Activated CD4-positive, CD25-positive, alpha-beta regulatory T cell treated with anti-CD3 and anti-CD28 coated beads, Interleukin-2, amount 50 U/mL, for 16 hours (primary cell): ENCODE measurements at regions not wholly inside any gene's neighbourhood (a gene's known extent, or its start where the extent isn't known, plus 50 kb on each side); places are given as distances from the start of the nearest gene placed in this dataset.

Experiments
- DNase-seq: peaks from one replicate; pipeline ENCODE4 v3.0.0-alpha.2; 2020; ENCODE audit warnings: low read depth, low spot score

DNA sequence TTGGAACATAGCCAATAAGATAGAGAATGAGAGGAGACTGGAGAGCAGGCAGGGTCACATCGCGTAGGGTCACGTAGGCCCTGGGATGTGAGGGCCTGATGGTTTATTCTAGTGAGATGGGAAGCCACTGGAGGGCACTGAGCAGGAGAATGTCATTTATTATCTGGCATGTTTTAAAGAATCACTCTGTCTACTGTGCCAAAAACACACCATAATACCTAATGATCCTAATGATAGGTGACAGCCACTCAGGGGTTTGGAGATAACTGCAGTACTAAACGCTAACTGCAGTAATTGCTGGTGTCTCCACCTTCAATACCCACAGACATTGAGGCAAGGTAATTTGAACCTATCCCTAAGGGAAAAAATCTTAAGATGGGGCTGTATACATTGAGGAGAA lies 185.4 kb downstream of the TTLL7 start:
- no peak for DNase-seq

GRCh38 chr1:83810144-83810543 lies 188.8 kb downstream of the TTLL7 start:
- no peak for DNase-seq

- no peak for DNase-seq
These were observed 190.4 kb downstream of the TTLL7 start for GRCh38 chr1:83808536-83808935.

GRCh38 chr1:83807821-83808220 lies 191.1 kb downstream of the TTLL7 start:
- no peak for DNase-seq

- no peak for DNase-seq
These were observed 191.7 kb downstream of the TTLL7 start for GRCh38 chr1:83807231-83807630.

- DNase-seq, result no peak
These were observed 193.0 kb downstream of the TTLL7 start for GRCh38 chr1:83805921-83806320.

DNA sequence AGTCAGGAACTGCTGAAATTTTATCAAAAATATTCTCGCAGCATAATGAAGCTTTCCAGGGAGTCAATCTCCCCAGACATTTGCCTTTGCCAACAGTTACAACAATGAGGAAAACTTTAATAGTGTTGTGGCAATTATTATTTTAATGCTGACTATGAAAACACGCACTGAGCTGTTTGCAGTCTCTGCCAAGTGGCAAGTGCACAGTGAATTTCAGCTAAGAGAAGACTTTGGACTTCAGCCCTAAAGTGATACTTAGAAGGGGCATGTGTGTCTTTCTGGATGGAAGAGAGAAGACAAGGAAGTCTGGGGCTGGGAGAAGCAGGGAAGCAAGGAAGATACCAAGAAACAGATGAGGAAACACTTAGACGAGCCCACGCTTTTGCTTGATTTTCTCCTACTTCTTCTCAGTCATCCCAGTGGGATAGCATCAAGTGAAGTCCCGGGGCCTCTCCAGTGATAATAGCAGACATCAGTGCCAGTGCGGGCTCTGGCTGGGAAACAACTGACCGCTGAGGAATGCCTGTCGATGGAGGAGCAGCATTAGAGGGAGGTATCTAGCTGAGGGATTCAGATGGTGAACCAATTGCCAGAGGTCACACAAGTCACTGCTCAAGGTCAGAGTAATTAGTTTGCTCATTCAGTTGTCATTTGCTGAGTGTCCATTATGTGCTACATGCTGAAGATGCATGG lies 196.3 kb downstream of the TTLL7 start:
- DNase-seq, result no peak

- no peak for DNase-seq
These were observed 196.9 kb downstream of the TTLL7 start for GRCh38 chr1:83802023-83802422.

DNA sequence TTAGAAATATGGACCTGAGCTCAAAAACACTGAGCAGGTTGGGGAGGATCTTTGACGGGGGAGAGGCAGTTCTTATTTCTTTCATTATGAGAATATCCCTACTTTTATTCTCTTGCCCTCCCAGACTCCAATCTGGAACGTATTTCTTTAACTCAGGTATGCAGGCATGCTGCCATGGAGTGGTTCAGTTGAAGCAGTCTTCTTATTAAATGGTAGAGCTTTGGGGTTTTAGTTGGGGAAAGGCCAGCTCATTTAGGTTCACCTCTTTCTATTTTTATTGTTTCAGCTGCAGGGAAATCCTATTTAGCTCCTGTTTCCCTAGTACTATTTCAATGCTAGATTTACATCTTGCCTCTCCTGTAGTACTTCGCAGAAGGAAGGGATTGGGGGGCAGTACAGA lies 198.9 kb downstream of the TTLL7 start:
- no peak for DNase-seq

DNA sequence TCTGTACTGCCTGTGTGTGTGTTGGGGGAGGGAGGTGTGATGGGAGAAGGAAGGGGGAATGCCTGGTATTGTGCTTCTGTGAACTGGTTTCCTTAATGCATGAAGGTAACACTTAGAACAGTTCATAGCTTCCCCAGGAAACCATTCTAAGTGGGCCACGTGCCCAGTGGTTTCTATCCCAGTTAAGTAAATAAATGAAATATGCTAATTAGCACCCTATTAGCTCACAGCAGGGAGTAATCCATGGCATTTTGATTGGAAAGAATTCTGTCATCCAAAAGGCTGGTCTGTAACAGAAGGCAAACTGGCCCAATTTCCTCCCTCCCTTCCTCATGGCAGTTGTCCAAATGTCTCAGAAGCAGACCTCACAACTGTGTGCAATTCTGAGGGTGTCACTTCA lies 199.3 kb downstream of the TTLL7 start:
- DNase-seq, result no peak

DNA sequence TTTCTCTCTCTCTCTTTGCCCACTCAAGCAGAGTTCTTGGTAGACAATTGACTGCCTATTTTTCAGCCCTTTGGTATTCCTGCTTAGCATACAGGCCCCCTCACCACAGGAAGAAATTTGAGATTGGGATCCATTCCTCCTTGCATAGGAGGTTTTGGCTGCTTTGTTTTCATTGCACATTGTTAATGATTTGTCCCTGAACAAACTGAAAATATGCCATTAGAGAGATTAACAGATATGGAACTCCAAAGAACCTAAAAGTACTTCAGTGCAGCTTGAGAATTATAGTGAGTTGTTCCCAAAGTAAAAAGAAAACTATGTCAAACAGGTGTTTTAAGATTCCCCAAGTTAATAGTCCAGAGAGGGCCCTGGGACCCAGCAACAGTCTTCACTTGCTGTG lies 200.0 kb downstream of the TTLL7 start:
- DNase-seq, result no peak

DNA sequence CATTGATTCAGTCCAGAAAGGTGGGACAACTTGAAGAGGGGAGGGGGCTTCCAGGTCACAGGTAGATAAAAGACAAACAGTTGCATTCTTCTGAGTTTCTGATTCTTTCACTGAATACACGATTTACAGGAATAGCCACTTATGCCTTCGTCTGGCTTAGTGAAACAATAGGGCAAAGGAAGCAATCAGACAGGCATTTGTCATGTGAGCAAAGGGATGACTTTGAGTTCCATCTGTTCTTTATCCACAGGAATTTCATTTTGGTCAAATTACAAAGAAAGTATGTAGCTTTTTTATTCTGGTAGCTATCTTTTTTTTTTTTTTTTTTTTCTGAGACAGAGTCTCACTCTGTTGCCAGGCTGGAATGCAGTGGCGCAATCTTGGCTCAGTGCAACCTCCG lies 202.5 kb downstream of the TTLL7 start:
- no peak for DNase-seq

GRCh38 chr1:83794384-83794783 lies 204.5 kb downstream of the TTLL7 start:
- DNase-seq, result no peak

GRCh38 chr1:83791821-83792437 lies 207.0 kb downstream of the TTLL7 start:
- DNase-seq, result no peak

- DNase-seq, result no peak
These were observed 208.5 kb downstream of the TTLL7 start for GRCh38 chr1:83790446-83790845.

DNA sequence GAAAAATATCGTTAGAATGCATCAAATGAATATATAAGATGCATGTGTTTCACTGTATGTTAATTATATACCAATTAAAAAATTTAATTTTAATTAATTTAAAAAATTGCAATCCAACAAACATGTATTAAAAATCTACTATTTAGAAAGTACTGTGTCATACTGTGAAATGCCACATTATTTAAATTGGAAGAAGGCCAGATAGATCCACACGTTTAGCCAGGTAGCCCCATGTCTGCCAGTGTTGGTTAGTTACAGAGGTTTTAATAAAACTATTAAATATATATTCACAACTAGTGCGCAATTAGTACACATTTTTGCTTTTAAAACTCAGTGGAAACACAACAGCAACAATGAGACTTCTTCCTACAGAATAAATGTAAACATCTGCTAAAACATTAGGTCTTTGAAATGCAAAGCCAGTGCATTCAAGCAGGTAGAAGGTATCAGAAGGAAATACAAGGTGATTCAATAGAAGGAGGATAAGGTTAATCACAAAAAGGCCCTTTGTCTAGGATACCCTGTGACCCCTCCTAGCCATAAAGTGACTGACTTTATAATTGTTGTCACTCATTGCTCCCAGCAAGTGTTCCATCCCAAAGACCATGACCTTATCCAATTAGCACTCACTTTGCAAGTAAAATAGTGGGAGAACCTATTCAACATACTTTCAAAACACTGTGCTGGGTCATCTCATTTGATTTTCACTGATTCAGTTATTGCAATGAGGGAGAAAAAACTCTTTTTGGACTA lies 211.5 kb downstream of the TTLL7 start:
- DNase-seq, result no peak

DNA sequence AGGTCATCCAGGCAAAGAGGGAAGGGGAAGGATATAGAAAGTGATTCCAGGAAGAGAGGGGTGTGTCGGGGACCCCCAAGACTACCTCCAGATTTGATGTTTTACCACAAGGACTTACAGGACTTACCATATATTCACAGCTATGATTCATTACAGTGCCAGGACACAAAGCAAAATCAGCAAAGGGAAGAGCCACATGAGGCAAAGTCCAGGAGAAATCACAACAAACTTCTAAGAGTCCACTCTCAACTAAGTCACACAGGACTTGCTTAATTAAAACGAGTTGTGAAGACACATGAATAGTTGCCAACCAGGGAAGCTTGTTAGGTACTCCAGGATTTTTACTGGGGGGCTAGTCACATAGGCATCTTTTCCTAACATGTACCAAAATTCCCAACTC lies 217.3 kb downstream of the TTLL7 start:
- no peak for DNase-seq

DNA sequence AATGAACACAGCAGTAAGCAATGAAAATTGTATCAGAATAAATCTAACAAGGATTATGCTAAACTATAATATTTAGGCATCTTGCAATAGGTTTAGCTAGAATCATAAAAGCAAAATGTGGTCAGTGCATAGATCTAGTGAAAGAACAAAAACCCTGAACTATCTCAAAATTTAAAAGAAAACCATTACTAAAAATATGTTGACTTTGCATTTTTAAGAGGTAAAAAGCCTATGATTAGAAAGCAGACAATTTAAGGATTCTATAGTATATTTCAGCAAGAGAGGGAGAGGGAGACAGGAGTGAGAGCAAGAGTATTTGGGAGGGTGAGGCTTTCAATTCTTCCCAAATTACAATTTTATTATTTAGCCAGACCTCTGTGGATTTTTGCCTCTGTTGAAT lies 219.4 kb downstream of the TTLL7 start:
- DNase-seq, result no peak

- no peak for DNase-seq
These were observed 221.2 kb downstream of the TTLL7 start for GRCh38 chr1:83777758-83778101.

GRCh38 chr1:83776913-83777757 lies 221.8 kb downstream of the TTLL7 start:
- DNase-seq, result no peak

DNA sequence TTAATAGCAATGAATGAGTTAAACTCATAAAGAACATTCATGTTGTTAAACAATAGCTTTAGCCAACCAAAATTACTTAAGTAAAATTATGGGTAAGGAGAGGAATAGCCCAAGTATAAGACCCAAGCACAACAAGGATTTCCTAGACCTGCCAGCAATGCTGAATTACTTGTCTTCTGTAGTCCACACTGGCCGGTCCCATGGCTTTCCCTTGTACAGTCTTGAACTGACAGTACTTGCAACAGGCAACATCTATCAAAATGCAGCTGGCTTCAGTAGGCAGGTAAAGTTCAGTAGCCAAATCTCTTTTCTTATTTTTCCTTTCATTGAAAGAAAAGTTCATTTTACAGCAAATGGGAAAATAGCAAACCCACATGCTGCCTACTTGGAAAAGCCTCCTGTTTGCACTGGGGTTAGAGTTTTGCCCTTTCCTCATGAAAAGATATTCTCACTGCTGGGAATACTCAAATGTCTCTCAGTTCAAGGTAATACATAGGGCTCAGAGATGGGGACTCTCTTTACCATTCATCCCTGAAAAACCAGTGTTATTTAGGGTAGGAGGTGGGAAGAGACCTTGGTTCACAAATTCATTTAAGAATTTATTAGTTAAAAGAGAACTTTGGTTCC lies 222.8 kb downstream of the TTLL7 start:
- DNase-seq, result no peak

DNA sequence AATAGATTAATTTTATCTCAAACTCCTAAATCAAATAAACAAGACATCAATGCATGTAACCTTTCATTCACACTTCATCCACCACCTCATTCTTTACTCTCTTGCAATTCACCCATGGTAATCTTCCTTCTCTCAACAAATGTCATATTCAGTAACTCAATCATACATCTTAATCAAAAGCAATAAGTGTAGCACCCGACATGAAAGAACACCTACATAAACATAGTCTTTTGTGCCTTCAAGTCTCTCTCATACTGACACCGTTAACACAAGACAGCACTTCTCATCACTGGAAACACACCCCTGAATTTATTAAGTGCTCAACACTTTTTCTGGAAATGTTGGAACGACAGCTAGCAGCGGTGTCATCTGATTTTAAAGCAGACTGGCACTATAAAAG lies 225.9 kb downstream of the TTLL7 start:
- no peak for DNase-seq
